ENCODE measurements at regions not wholly inside any gene's neighbourhood (a gene's known extent, or its start where the extent isn't known, plus 50 kb on each side); places are given as distances from the start of the nearest gene placed in this dataset.

- H3K27ac ChIP-seq: no peak overlapping the region
These were observed 625.8 kb upstream of the ADGRL2 start for GRCh38 chr1:81174811-81175476.

GRCh38 chr1:81174052-81174451 lies 626.7 kb upstream of the ADGRL2 start:
- no peak for TF ChIP-seq CTCF (conservative IDR thresholded peaks at IDR 0.05)
- H3K27ac ChIP-seq: no peak overlapping the region

More at GRCh38 chr1:81174811-81175476, 625.8 kb upstream of the ADGRL2 start:
- TF ChIP-seq CTCF (conservative IDR thresholded peaks at IDR 0.05): no peak

GRCh38 chr1:81172483-81172882 lies 628.3 kb upstream of the ADGRL2 start:
- no peak overlapping the region for H3K27ac ChIP-seq
- no peak for TF ChIP-seq CTCF (conservative IDR thresholded peaks at IDR 0.05)

- TF ChIP-seq CTCF (conservative IDR thresholded peaks at IDR 0.05): no peak
- H3K27ac ChIP-seq: no peak overlapping the region
These were observed 630.0 kb upstream of the ADGRL2 start for GRCh38 chr1:81170721-81171120.

- no peak overlapping the region for H3K27ac ChIP-seq
- TF ChIP-seq CTCF (conservative IDR thresholded peaks at IDR 0.05): no peak
These were observed 634.8 kb upstream of the ADGRL2 start for GRCh38 chr1:81165963-81166362.

GRCh38 chr1:81160696-81161095 lies 640.0 kb upstream of the ADGRL2 start:
- no peak for TF ChIP-seq CTCF (conservative IDR thresholded peaks at IDR 0.05)
- H3K27ac ChIP-seq: no peak overlapping the region

GRCh38 chr1:81158592-81158991 lies 642.1 kb upstream of the ADGRL2 start:
- TF ChIP-seq CTCF (conservative IDR thresholded peaks at IDR 0.05): no peak

More at GRCh38 chr1:81158592-81158991, 642.1 kb upstream of the ADGRL2 start:
- H3K27ac ChIP-seq: no peak overlapping the region
